ENCODE measurements at regions not wholly inside any gene's neighbourhood (a gene's known extent, or its start where the extent isn't known, plus 50 kb on each side); places are given as distances from the start of the nearest gene placed in this dataset.

- no peak for DNase-seq (ENCODE audit: low spot score)
- TF ChIP-seq CTCF (IDR thresholded peaks at IDR 0.05; ENCODE audit: extremely low read depth, missing control alignments), result no peak
Measured at GRCh38 chr7:45974540-45975360, 53.7 kb upstream of the IGFBP3 start.

GRCh38 chr7:45973725-45974532 is 52.9 kb upstream of the IGFBP3 start:
- DNase-seq (ENCODE audit: low spot score), result no peak

GRCh38 chr7:45972629-45973312 is 51.7 kb upstream of the IGFBP3 start:
- no peak for TF ChIP-seq CTCF (IDR thresholded peaks at IDR 0.05; ENCODE audit: extremely low read depth, missing control alignments)
- DNase-seq (ENCODE audit: low spot score), result no peak

More at GRCh38 chr7:45973725-45974532, 52.9 kb upstream of the IGFBP3 start:
- TF ChIP-seq CTCF (IDR thresholded peaks at IDR 0.05; ENCODE audit: extremely low read depth, missing control alignments), result no peak

- no peak for TF ChIP-seq CTCF (IDR thresholded peaks at IDR 0.05; ENCODE audit: extremely low read depth, missing control alignments)
Measured at GRCh38 chr7:45971661-45972175, 50.6 kb upstream of the IGFBP3 start.

GRCh38 chr7:45971171-45971570 is 50.1 kb upstream of the IGFBP3 start:
- no peak for TF ChIP-seq CTCF (IDR thresholded peaks at IDR 0.05; ENCODE audit: extremely low read depth, missing control alignments)
- DNase-seq (ENCODE audit: low spot score), result no peak

More at GRCh38 chr7:45971661-45972175, 50.6 kb upstream of the IGFBP3 start:
- DNase-seq (ENCODE audit: low spot score), result no peak
